ENCODE measurements at regions not wholly inside any gene's neighbourhood (a gene's known extent, or its start where the extent isn't known, plus 50 kb on each side); places are given as distances from the start of the nearest gene placed in this dataset.

- TF ChIP-seq, protein P1, sequence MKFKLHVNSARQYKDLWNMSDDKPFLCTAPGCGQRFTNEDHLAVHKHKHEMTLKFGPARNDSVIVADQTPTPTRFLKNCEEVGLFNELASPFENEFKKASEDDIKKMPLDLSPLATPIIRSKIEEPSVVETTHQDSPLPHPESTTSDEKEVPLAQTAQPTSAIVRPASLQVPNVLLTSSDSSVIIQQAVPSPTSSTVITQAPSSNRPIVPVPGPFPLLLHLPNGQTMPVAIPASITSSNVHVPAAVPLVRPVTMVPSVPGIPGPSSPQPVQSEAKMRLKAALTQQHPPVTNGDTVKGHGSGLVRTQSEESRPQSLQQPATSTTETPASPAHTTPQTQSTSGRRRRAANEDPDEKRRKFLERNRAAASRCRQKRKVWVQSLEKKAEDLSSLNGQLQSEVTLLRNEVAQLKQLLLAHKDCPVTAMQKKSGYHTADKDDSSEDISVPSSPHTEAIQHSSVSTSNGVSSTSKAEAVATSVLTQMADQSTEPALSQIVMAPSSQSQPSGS (IDR thresholded peaks at IDR 0.05; ENCODE audit: low read length), result no peak
- TF ChIP-seq TEAD4 (IDR thresholded peaks at IDR 0.05; ENCODE audit: low read depth, low read length) (no peak), CBX8 (IDR thresholded peaks at IDR 0.05; ENCODE audit: borderline replicate concordance, low read depth, low read length) (no peak)
These were observed 77.3 kb downstream of the TMX1 start (continued) for GRCh38 chr14:51317373-51317772.

All from H1 (cell line).